HS-27A (cell line): ENCODE measurements at regions not wholly inside any gene's neighbourhood (a gene's known extent, or its start where the extent isn't known, plus 50 kb on each side); places are given as distances from the start of the nearest gene placed in this dataset.

ENCODE experiments used
- DNase-seq: peaks from one replicate; pipeline ENCODE4 v3.0.0-alpha.2; 2012; ENCODE audit warnings: low read depth, missing footprints

GRCh38 chr3:90011996-90012395 is 904.6 kb downstream of the EPHA3 start:
- DNase-seq: no peak

DNA sequence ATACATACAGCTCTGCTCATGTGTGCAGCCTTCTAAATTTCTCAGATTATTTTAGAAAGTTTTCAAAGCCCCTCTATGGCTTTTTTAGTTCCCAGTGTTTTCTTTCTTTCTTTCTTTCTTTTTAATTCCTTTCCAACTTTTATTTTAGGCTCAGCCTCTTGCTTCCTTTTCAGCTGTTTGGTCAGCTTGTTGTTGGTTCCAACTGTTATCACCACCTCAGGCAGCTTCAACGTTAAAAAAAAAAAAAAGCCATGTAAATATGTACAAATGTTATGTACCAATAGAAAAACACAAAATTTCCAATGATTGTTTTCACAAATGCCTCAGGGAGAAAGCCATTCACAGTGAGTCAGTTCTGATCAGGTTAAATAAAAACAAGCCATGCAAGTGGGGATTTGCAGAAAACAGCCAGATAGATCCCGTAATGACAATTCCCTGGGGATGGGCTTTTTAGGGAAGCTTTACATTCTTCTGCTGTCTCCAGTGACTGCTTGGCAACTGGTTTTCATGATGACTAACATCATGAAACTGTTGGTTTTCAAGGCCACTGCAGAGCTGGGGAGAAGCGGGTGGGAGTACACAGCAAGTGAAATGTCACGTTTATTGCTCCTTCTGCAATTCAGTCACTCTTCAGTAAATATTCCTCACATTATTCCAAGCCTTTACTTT is 908.4 kb downstream of the EPHA3 start:
- peak; percentile 95 for DNase-seq

- no peak for DNase-seq
These were observed 909.1 kb downstream of the EPHA3 start for GRCh38 chr3:90016555-90016954.

GRCh38 chr3:90018779-90019178 is 911.4 kb downstream of the EPHA3 start:
- no peak for DNase-seq

DNA sequence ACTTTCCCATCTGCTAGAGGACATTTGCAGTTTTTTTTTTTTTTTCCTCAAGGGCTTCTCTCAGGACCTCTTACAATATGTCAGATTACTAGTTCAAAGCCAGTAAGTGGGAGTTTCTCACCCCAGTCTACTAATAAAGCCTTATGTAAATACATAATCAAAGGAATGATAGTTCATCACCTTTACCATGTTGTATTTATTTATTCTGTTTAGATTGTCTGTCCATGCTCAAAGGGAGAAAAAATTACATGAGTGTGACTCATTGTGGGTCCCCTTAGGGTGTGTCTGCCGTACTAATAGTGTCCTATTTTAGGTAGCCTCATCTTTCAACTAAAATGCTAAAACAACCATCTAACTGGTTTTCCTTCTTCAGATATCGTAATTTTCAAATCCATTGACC is 917.6 kb downstream of the EPHA3 start:
- no peak for DNase-seq

GRCh38 chr3:90026406-90026805 is 919.0 kb downstream of the EPHA3 start:
- DNase-seq: no peak

DNA sequence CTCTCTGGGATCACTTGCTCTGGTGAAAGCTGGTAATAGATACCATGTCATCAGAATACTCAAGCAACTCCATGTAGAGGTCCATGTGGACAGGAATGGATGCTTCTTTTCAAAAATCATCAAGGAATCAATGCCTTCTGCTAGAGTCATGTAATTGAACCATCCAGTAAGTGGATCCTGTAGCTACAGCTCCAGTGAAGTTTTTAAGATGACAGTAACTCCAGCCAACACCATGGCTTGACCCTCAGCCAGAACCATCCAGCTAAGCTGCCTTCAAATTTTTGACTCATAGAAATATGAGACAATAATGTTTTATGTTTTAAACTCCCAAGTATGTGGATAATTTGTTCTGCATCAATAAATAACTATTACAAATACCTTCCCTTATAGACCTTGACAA is 923.7 kb downstream of the EPHA3 start:
- DNase-seq: no peak

- DNase-seq: no peak
These were observed 925.7 kb downstream of the EPHA3 start for GRCh38 chr3:90032980-90033641.

DNA sequence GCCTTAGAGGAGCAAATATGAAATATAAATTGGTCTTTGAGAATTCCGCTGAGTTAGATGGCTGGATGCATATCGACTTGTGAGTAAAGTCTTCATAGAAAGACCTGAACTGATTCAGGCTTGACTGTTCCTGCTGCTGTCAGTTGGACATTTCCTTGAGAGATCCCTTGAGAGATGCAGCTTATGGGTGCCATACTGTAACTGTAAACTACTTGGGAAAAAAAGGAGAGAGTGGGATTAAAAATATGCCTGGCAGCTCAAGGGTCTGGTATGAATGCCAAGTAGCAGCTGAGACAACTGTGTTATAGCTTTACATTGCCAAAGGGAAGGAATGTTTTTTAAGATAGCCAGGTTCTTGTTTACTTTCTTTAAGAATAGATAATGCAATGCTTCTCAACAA is 926.6 kb downstream of the EPHA3 start:
- DNase-seq: no peak

DNA sequence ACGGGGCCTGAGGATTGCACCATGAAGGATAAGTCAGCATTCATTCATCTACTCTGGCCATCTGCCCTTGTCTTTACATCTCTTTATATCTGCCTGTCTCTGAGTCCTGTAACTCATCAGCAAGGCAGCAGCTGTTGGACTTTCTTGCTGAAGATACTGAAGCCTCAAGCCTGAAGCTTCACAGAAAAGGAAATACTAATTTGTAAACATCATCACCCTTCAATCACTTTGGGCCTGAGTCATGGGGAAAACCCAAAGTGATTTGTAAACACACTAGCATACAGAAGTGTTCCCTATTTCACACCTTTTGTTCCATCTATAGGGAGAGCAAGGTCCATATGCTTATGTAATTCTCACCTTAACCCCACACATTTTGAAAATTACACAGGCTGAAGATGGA is 928.2 kb downstream of the EPHA3 start:
- DNase-seq: no peak

GRCh38 chr3:90036939-90037469 is 929.6 kb downstream of the EPHA3 start:
- no peak for DNase-seq

DNA sequence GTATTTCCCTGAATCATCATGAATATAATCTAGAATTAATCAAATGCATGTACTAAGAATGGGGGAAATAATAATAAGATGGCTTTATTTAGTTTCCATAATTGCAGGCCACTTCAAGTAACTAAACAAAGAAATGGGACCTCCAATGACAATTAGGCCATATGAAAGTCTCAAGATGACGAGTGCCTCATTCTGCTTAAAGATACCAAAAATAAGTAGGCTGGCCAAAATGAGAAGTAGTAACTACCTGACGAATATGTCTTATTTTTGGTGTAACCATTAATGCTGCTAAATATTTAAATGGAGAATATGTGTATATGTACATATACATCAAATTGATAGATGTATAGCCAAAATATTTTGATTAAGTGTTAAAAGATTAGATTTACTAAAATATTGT is 932.6 kb downstream of the EPHA3 start:
- no peak for DNase-seq

DNA sequence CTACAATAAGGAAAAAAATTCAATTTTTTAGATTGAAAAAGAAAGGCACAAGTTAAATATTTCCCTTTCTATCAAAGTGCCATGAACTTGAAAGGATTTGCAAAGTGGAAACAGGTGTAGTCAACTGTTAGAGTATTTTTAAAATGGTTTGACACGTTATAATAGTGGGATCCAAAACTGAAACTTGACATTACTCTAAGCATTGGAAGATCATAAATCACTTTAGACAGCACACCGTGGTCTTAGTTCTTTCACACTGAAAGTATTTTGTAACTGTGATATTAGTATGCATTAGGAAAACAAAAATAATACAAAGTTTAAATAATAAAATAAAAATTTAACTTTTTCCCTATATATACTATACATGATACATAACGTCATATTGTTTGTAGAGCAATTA is 933.1 kb downstream of the EPHA3 start:
- no peak for DNase-seq

DNA sequence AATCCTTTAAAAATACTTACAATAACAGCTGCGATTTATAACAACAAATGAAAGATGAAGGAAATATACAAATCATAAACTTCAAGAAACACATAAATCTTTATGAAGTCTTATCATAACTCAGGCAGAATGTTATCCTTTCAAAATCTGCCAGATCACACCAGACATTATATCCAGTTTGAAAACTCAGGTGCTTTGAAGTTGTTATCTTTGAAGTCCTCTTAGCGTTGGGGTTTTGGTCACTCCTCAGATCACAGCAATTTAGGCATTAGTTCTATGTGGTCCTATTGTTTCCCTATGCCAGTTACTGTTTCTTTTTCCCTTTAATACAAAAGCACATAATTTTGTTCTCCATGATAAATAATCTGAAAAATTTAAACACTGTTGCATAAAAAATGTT is 934.6 kb downstream of the EPHA3 start:
- no peak for DNase-seq

DNA sequence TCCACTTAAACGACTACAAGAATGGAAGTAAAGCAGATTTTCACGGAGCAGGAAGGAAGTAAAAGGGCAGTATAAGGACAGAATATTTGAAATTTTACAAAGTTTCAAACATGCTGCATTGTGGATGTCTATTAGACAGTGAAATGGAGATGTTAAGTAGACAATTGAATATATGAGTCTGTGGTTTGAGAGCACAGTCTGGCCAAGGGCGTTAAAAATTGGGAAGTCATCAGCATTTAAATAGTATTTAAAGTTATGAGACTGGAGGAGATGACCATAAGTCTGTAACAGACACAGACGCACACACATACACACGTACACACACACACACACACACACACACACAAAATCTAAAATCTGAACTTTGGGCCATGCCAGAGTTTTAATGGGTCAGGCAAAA is 935.9 kb downstream of the EPHA3 start:
- no peak for DNase-seq

- no peak for DNase-seq
These were observed 936.8 kb downstream of the EPHA3 start for GRCh38 chr3:90044084-90044816.

GRCh38 chr3:90052425-90052950 is 945.1 kb downstream of the EPHA3 start:
- no peak for DNase-seq

- DNase-seq: no peak
These were observed 946.9 kb downstream of the EPHA3 start for GRCh38 chr3:90054311-90054710.

DNA sequence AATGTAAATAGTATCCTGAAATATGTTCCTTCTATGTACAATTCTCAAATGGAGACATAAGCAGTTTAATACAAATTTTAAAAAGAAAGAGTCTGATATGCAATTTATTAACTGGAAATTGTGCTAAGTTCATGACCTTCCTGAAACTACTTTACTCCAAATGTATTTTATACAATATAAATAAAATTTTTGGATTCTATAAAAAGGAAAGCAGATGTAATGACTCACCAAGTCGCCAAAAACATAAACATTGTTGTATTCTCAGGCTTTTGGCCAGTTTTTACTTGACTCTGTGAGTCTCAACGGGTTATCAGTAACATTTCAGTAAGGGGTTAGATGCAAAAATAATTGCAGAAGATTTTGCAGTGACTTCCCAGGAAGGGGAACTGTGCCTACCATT is 948.2 kb downstream of the EPHA3 start:
- DNase-seq: no peak

DNA sequence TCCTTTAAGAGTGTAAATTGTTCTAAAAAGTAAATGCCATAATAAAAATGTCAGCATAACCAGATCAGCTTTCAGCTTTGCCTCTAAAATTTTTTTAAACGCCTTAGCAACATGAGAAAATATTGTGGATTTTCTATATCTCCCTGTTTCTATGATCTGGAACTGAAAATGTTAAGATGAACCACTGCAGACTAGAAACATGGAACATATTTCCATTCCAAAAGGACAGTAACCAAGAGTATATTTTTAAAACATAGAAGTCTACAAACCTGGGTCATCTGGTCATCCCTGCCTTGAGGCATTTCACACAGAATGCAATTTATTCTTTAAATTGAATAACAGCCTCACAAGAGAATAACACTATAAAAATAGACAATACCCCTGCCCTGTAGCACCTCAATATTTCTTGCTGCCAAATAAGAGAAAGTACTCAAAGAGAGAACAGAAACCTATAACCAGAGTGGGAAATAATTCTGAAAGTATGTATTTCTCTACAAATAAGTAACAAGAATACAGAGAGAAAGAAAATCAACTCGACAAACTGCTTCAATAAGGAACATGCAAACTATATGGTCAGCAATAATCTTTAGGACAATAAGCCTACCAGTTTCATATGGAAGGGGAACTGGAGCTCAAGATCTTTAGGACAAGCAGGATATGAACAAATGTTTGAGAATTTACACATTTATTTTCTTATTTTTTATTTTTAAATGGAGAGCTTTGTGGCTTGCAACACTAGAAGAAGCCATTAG is 949.0 kb downstream of the EPHA3 start:
- DNase-seq: no peak

GRCh38 chr3:90062016-90062415 is 954.6 kb downstream of the EPHA3 start:
- DNase-seq: peak; percentile 58

DNA sequence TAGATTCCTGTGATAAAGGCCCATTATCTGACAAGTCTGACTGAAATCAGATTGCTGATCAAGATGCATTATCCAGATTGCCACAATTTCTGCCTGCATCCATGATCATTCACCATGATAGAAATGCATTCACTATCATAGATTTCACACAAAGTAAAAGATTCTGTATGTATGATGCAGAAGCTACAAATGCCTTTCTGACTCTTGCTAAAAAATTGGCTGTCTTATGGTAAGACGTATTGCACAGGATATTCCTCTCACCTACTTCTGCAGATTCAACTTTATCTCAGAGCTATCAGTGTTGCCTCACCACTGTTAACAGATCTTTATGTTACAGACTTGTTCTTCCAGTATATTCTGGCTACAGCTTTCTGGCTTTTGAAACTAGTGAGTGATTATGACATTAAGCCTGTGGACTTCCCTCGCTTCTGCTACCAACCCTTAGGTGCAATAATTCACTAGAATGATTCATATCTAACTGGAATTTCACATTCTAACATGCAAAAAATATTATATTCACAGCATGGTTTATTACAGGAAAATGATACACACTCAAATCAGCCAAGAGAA is 955.3 kb downstream of the EPHA3 start:
- DNase-seq: no peak
